ENCODE measurements at regions not wholly inside any gene's neighbourhood (a gene's known extent, or its start where the extent isn't known, plus 50 kb on each side); places are given as distances from the start of the nearest gene placed in this dataset.

DNA sequence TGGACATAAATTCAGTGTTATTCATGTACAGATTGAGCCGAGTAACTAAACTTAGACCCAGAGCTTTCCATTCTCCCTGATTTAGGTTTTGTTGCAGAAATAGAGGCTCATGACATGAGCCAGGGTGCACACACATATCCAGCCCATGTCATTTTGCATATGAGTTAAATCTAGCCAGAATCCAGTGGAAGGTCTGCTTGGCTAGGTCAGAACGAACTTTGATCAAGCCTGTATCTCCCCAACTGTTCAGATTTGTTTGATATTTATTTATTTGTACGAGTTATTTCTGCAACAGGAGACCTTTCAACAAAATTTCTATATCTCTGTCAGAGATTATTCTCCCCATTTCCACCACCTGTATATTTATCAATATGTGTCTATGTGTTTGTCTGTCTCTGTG lies 247.5 kb upstream of the THBS1 start (continued):
- TF ChIP-seq, protein P1, sequence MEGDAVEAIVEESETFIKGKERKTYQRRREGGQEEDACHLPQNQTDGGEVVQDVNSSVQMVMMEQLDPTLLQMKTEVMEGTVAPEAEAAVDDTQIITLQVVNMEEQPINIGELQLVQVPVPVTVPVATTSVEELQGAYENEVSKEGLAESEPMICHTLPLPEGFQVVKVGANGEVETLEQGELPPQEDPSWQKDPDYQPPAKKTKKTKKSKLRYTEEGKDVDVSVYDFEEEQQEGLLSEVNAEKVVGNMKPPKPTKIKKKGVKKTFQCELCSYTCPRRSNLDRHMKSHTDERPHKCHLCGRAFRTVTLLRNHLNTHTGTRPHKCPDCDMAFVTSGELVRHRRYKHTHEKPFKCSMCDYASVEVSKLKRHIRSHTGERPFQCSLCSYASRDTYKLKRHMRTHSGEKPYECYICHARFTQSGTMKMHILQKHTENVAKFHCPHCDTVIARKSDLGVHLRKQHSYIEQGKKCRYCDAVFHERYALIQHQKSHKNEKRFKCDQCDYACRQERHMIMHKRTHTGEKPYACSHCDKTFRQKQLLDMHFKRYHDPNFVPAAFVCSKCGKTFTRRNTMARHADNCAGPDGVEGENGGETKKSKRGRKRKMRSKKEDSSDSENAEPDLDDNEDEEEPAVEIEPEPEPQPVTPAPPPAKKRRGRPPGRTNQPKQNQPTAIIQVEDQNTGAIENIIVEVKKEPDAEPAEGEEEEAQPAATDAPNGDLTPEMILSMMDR (IDR thresholded peaks at IDR 0.05; ENCODE audit: control extremely low read depth in 1 of 3, insufficient read depth in 1 of 3, low read depth in 1 of 3, low read length in 3 of 3): no peak
